H1 (cell line): ENCODE measurements at regions not wholly inside any gene's neighbourhood (a gene's known extent, or its start where the extent isn't known, plus 50 kb on each side); places are given as distances from the start of the nearest gene placed in this dataset.

Experiments
- HDAC6 ChIP-seq: IDR thresholded peaks from one replicate; pipeline ENCODE4 v1.7.1; 2012; ENCODE audit warnings: low read depth, mild to moderate bottlenecking, inconsistent platforms, low read length, moderate library complexity
- MAFK ChIP-seq: IDR thresholded peaks from 2 replicates; pipeline ENCODE4 v1.6.1; 2012; ENCODE audit warnings: low read depth, mild to moderate bottlenecking, improper control_type of control experiment, low read length
- NRF1 ChIP-seq: IDR thresholded peaks from 2 replicates; pipeline ENCODE4 v1.6.1; 2011; ENCODE audit warnings: mild to moderate bottlenecking, low read depth, low read length, improper control_type of control experiment
- SAP30 ChIP-seq: fragments of 300-600 bp; sonication (generic); IDR thresholded peaks from 2 replicates; pipeline ENCODE4 v1.7.1; 2012; ENCODE audit warnings: low read length, moderate library complexity, mild to moderate bottlenecking, inconsistent platforms; ENCODE audit not compliant: insufficient read depth, insufficient replicate concordance
- SP2 ChIP-seq: IDR thresholded peaks from 2 replicates; pipeline ENCODE4 v1.6.1; 2012; ENCODE audit warnings: mild to moderate bottlenecking, low read length, inconsistent platforms
- SP4 ChIP-seq: IDR thresholded peaks from 2 replicates; pipeline ENCODE4 v1.6.1; 2012; ENCODE audit warnings: low read length, inconsistent platforms
- TEAD4 ChIP-seq: IDR thresholded peaks from 2 replicates; pipeline ENCODE4 v1.6.1; 2012; ENCODE audit warnings: low read depth, low read length, inconsistent platforms, mixed read lengths
- TF ChIP-seq, protein P1 (sequence below): fragments of 300-600 bp; sonication (generic); IDR thresholded peaks from 2 replicates; pipeline ENCODE4 v1.7.1; 2012; ENCODE audit warnings: low read length, moderate library complexity, mild to moderate bottlenecking, inconsistent platforms; ENCODE audit not compliant: insufficient replicate concordance
- TF ChIP-seq, protein P2 (sequence below): IDR thresholded peaks from 2 replicates; pipeline ENCODE4 v1.6.1; 2012; ENCODE audit warnings: low read length, inconsistent platforms

DNA sequence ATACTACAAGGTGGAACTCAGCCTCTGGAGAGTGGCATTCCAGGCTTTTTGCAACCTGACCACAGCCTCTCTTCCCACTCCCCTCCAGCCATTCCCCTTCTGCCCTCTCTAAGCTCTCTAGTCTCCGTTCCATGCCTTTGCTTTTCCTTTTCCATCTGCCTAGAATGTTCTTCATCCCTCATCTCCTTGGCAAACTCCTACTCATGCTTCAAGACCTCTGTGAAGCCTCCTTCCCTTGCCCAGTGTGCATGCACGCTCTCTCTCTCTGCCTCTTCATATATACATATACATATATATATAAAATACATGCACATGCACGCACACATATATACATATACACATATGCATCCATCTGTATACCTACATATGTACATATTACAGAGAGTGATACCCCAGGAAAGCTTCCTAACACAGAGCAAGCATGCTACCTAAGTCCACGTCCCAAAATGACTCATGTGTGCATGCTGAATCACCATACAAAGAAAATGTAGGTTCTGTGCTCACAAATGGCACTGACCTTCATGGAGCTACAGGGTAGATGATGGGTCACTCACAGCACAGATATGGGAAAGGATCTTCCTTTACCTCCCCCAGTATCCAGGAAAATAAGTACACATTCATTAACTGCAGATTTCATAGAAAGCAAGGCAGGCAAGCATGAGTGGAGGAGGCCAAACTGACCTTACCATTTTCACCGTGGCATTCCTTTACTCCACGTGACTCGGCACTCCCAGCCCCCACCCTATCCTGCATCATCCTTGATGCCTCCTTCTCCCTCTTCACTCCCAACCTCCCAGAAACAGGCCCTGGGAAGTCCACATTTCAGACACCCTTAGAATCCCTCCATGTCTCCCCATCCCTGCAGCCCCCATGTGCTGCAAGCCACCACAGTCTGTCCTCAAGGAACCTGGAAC is 238.4 kb upstream of the ZMIZ1 start (continued):
- TF ChIP-seq, protein P1, sequence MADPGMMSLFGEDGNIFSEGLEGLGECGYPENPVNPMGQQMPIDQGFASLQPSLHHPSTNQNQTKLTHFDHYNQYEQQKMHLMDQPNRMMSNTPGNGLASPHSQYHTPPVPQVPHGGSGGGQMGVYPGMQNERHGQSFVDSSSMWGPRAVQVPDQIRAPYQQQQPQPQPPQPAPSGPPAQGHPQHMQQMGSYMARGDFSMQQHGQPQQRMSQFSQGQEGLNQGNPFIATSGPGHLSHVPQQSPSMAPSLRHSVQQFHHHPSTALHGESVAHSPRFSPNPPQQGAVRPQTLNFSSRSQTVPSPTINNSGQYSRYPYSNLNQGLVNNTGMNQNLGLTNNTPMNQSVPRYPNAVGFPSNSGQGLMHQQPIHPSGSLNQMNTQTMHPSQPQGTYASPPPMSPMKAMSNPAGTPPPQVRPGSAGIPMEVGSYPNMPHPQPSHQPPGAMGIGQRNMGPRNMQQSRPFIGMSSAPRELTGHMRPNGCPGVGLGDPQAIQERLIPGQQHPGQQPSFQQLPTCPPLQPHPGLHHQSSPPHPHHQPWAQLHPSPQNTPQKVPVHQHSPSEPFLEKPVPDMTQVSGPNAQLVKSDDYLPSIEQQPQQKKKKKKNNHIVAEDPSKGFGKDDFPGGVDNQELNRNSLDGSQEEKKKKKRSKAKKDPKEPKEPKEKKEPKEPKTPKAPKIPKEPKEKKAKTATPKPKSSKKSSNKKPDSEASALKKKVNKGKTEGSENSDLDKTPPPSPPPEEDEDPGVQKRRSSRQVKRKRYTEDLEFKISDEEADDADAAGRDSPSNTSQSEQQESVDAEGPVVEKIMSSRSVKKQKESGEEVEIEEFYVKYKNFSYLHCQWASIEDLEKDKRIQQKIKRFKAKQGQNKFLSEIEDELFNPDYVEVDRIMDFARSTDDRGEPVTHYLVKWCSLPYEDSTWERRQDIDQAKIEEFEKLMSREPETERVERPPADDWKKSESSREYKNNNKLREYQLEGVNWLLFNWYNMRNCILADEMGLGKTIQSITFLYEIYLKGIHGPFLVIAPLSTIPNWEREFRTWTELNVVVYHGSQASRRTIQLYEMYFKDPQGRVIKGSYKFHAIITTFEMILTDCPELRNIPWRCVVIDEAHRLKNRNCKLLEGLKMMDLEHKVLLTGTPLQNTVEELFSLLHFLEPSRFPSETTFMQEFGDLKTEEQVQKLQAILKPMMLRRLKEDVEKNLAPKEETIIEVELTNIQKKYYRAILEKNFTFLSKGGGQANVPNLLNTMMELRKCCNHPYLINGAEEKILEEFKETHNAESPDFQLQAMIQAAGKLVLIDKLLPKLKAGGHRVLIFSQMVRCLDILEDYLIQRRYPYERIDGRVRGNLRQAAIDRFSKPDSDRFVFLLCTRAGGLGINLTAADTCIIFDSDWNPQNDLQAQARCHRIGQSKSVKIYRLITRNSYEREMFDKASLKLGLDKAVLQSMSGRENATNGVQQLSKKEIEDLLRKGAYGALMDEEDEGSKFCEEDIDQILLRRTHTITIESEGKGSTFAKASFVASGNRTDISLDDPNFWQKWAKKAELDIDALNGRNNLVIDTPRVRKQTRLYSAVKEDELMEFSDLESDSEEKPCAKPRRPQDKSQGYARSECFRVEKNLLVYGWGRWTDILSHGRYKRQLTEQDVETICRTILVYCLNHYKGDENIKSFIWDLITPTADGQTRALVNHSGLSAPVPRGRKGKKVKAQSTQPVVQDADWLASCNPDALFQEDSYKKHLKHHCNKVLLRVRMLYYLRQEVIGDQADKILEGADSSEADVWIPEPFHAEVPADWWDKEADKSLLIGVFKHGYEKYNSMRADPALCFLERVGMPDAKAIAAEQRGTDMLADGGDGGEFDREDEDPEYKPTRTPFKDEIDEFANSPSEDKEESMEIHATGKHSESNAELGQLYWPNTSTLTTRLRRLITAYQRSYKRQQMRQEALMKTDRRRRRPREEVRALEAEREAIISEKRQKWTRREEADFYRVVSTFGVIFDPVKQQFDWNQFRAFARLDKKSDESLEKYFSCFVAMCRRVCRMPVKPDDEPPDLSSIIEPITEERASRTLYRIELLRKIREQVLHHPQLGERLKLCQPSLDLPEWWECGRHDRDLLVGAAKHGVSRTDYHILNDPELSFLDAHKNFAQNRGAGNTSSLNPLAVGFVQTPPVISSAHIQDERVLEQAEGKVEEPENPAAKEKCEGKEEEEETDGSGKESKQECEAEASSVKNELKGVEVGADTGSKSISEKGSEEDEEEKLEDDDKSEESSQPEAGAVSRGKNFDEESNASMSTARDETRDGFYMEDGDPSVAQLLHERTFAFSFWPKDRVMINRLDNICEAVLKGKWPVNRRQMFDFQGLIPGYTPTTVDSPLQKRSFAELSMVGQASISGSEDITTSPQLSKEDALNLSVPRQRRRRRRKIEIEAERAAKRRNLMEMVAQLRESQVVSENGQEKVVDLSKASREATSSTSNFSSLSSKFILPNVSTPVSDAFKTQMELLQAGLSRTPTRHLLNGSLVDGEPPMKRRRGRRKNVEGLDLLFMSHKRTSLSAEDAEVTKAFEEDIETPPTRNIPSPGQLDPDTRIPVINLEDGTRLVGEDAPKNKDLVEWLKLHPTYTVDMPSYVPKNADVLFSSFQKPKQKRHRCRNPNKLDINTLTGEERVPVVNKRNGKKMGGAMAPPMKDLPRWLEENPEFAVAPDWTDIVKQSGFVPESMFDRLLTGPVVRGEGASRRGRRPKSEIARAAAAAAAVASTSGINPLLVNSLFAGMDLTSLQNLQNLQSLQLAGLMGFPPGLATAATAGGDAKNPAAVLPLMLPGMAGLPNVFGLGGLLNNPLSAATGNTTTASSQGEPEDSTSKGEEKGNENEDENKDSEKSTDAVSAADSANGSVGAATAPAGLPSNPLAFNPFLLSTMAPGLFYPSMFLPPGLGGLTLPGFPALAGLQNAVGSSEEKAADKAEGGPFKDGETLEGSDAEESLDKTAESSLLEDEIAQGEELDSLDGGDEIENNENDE: no peak
- TF ChIP-seq, protein P2, sequence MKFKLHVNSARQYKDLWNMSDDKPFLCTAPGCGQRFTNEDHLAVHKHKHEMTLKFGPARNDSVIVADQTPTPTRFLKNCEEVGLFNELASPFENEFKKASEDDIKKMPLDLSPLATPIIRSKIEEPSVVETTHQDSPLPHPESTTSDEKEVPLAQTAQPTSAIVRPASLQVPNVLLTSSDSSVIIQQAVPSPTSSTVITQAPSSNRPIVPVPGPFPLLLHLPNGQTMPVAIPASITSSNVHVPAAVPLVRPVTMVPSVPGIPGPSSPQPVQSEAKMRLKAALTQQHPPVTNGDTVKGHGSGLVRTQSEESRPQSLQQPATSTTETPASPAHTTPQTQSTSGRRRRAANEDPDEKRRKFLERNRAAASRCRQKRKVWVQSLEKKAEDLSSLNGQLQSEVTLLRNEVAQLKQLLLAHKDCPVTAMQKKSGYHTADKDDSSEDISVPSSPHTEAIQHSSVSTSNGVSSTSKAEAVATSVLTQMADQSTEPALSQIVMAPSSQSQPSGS: no peak
- TF ChIP-seq TEAD4: no peak
- no peak for TF ChIP-seq HDAC6
- TF ChIP-seq SP4: no peak
- TF ChIP-seq NRF1: no peak
- no peak for TF ChIP-seq MAFK
- no peak for TF ChIP-seq SP2
- TF ChIP-seq SAP30: no peak
